Hepatocyte (in vitro differentiated cells): ENCODE measurements at regions not wholly inside any gene's neighbourhood (a gene's known extent, or its start where the extent isn't known, plus 50 kb on each side); places are given as distances from the start of the nearest gene placed in this dataset.

ENCODE experiments used
- DNase-seq: peaks from one replicate; pipeline ENCODE4 v3.0.0-alpha.2; 2016; ENCODE audit warnings: low spot score
- H2AFZ ChIP-seq: fragments of 200-600 bp; sonication (generic); 2 replicates; pipeline ENCODE4 v1.6.0; 2016; ENCODE audit warnings: antibody characterized with exemption, mild to moderate bottlenecking
- H3K27ac ChIP-seq: fragments of 200-600 bp; sonication (generic); 2 replicates; pipeline ENCODE4 v1.5.1; 2016; ENCODE audit warnings: mild to moderate bottlenecking
- H3K27me3 ChIP-seq: fragments of 200-600 bp; sonication (generic); 2 replicates; pipeline ENCODE4 v1.6.1; 2016
- H3K36me3 ChIP-seq: fragments of 200-600 bp; sonication (generic); replicated peaks from 2 replicates; pipeline ENCODE4 v1.5.1; 2016; ENCODE audit warnings: low read depth; ENCODE audit not compliant: insufficient read depth
- H3K4me1 ChIP-seq: fragments of 200-600 bp; sonication (generic); 2 replicates; pipeline ENCODE4 v1.5.1; 2016; ENCODE audit warnings: mild to moderate bottlenecking, moderate library complexity; ENCODE audit not compliant: insufficient read depth
- H3K4me2 ChIP-seq: fragments of 200-600 bp; sonication (generic); 2 replicates; pipeline ENCODE4 v1.6.0; 2016
- H3K4me3 ChIP-seq: fragments of 200-600 bp; sonication (generic); 2 replicates; pipeline ENCODE4 v1.5.1; 2016; ENCODE audit warnings: mild to moderate bottlenecking
- H3K79me2 ChIP-seq: fragments of 200-600 bp; sonication (generic); 2 replicates; pipeline ENCODE4 v1.6.0; 2017; ENCODE audit warnings: mild to moderate bottlenecking
- H3K9me2 ChIP-seq: fragments of 200-600 bp; sonication (generic); replicated peaks from 2 replicates; pipeline ENCODE4 v1.6.0; 2017; ENCODE audit warnings: mild to moderate bottlenecking; ENCODE audit not compliant: insufficient read depth
- H3K9me3 ChIP-seq: fragments of 200-600 bp; sonication (generic); 2 replicates; pipeline ENCODE4 v1.5.1; 2016; ENCODE audit warnings: low read depth, mild to moderate bottlenecking
- H4K20me1 ChIP-seq: fragments of 200-600 bp; sonication (generic); 2 replicates; pipeline ENCODE4 v1.6.0; 2016; ENCODE audit warnings: mild to moderate bottlenecking; ENCODE audit not compliant: insufficient read depth, poor library complexity, severe bottlenecking
- EZH2 ChIP-seq: fragments of 200-600 bp; sonication (generic); IDR thresholded peaks from 2 replicates; pipeline ENCODE4 v1.6.1; 2016; ENCODE audit warnings: antibody characterized with exemption, mild to moderate bottlenecking, borderline replicate concordance
- EZH2phosphoT487 ChIP-seq: fragments of 200-600 bp; sonication (generic); IDR thresholded peaks from one replicate; pipeline ENCODE4 v1.6.1; 2018; ENCODE audit warnings: antibody characterized with exemption, mild to moderate bottlenecking, low read depth, moderate library complexity; ENCODE audit not compliant: unreplicated experiment, severe bottlenecking
- WGBS: methylation state at CpG from one replicate; pipeline ENCODE4 v1.1.6; 2016; ENCODE audit warnings: low lambda C conversion rate; ENCODE audit errors: missing lambda C conversion rate; 5-methylcytosine and 5-hydroxymethylcytosine counted together
- TF ChIP-seq, protein P1 (sequence below): fragments of 200-600 bp; sonication (generic); IDR thresholded peaks from 2 replicates; pipeline ENCODE4 v1.5.1; 2016; ENCODE audit warnings: antibody characterized with exemption, mild to moderate bottlenecking; ENCODE audit not compliant: poor library complexity

- DNase-seq = no peak
- no peaks in the 10 kb centered on the region for H3K79me2 ChIP-seq
- H3K9me2 ChIP-seq = no peaks in the 10 kb centered on the region
- no peaks in the 10 kb centered on the region for H3K36me3 ChIP-seq
- H3K27me3 ChIP-seq = no peaks in the 10 kb centered on the region
- no peaks in the 10 kb centered on the region for H4K20me1 ChIP-seq
- H3K4me2 ChIP-seq = no peak overlapping the region
- 86% methylated on average over 4 of the region's 4 CpGs for WGBS
- no peaks in the 10 kb centered on the region for H3K9me3 ChIP-seq
- no peak overlapping the region for H3K27ac ChIP-seq
- H3K4me1 ChIP-seq = peaks cover 7% of the 10 kb centered on the region
- no peak overlapping the region for H3K4me3 ChIP-seq
- no peak overlapping the region for H2AFZ ChIP-seq
- TF ChIP-seq EZH2 = no peak
- TF ChIP-seq EZH2phosphoT487 = no peak
- TF ChIP-seq, protein P1, sequence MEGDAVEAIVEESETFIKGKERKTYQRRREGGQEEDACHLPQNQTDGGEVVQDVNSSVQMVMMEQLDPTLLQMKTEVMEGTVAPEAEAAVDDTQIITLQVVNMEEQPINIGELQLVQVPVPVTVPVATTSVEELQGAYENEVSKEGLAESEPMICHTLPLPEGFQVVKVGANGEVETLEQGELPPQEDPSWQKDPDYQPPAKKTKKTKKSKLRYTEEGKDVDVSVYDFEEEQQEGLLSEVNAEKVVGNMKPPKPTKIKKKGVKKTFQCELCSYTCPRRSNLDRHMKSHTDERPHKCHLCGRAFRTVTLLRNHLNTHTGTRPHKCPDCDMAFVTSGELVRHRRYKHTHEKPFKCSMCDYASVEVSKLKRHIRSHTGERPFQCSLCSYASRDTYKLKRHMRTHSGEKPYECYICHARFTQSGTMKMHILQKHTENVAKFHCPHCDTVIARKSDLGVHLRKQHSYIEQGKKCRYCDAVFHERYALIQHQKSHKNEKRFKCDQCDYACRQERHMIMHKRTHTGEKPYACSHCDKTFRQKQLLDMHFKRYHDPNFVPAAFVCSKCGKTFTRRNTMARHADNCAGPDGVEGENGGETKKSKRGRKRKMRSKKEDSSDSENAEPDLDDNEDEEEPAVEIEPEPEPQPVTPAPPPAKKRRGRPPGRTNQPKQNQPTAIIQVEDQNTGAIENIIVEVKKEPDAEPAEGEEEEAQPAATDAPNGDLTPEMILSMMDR = no peak
Measured at GRCh38 chrX:39678914-39679313, 418.8 kb downstream of the BCOR start.

- H3K79me2 ChIP-seq = no peaks in the 10 kb centered on the region
- H3K4me3 ChIP-seq = no peak overlapping the region
- peaks cover 7% of the 10 kb centered on the region for H3K4me1 ChIP-seq
- TF ChIP-seq, protein P1 = no peak
- no peak for TF ChIP-seq EZH2phosphoT487
- no peak for TF ChIP-seq EZH2
- H3K9me3 ChIP-seq = no peaks in the 10 kb centered on the region
- no peak overlapping the region for H2AFZ ChIP-seq
- H3K36me3 ChIP-seq = no peaks in the 10 kb centered on the region
- H3K9me2 ChIP-seq = no peaks in the 10 kb centered on the region
- 92% methylated on average over 8 of the region's 8 CpGs for WGBS
- H3K27ac ChIP-seq = no peak overlapping the region
- no peaks in the 10 kb centered on the region for H4K20me1 ChIP-seq
- no peak for DNase-seq
- no peak overlapping the region for H3K4me2 ChIP-seq
- no peaks in the 10 kb centered on the region for H3K27me3 ChIP-seq
Measured at GRCh38 chrX:39679497-39680157, 418.1 kb downstream of the BCOR start.

DNA sequence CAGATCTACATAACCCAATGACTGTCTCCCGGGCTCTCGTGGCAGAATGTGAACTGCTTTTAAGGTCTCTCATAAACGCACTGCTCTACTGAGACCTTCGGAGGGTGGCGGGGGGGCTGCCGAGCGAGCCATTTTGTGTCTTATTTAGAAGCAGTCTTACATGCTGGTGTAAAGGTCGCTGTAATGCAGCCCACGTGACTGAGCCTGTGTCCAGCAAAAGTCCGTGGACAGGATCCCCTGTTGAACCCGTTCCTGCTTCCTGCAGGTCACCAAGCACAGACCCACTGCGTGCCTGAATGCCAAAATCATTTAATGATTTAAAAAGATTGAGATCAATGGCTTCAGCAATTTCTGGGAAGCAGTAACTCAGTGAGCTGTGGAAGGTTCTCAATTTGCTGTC is 415.9 kb downstream of the BCOR start:
- no peak overlapping the region for H2AFZ ChIP-seq
- no peaks in the 10 kb centered on the region for H4K20me1 ChIP-seq
- TF ChIP-seq, protein P1 = no peak
- TF ChIP-seq EZH2phosphoT487 (no peak), EZH2 (no peak)
- no peaks in the 10 kb centered on the region for H3K9me2 ChIP-seq
- no peaks in the 10 kb centered on the region for H3K79me2 ChIP-seq
- H3K27ac ChIP-seq = no peak overlapping the region
- H3K36me3 ChIP-seq = no peaks in the 10 kb centered on the region
- DNase-seq = no peak
- H3K4me2 ChIP-seq = no peak overlapping the region
- H3K4me3 ChIP-seq = no peak overlapping the region
- peaks cover 7% of the 10 kb centered on the region for H3K4me1 ChIP-seq
- 82% methylated on average over 12 of the region's 12 CpGs for WGBS
- H3K9me3 ChIP-seq = no peaks in the 10 kb centered on the region
- no peaks in the 10 kb centered on the region for H3K27me3 ChIP-seq
